ENCODE measurements at regions not wholly inside any gene's neighbourhood (a gene's known extent, or its start where the extent isn't known, plus 50 kb on each side); places are given as distances from the start of the nearest gene placed in this dataset.

GRCh38 chr2:234730066-234730640 is 221.7 kb upstream of the SH3BP4 start:
- no peak for TF ChIP-seq POLR2AphosphoS5 (IDR thresholded peaks at IDR 0.05; ENCODE audit: low read depth, low read length)
- TF ChIP-seq POLR2A (IDR thresholded peaks at IDR 0.05; ENCODE audit: low read depth, low read length) = no peak

Data from GM12891 (cell line).